ENCODE measurements at regions not wholly inside any gene's neighbourhood (a gene's known extent, or its start where the extent isn't known, plus 50 kb on each side); places are given as distances from the start of the nearest gene placed in this dataset.

DNA sequence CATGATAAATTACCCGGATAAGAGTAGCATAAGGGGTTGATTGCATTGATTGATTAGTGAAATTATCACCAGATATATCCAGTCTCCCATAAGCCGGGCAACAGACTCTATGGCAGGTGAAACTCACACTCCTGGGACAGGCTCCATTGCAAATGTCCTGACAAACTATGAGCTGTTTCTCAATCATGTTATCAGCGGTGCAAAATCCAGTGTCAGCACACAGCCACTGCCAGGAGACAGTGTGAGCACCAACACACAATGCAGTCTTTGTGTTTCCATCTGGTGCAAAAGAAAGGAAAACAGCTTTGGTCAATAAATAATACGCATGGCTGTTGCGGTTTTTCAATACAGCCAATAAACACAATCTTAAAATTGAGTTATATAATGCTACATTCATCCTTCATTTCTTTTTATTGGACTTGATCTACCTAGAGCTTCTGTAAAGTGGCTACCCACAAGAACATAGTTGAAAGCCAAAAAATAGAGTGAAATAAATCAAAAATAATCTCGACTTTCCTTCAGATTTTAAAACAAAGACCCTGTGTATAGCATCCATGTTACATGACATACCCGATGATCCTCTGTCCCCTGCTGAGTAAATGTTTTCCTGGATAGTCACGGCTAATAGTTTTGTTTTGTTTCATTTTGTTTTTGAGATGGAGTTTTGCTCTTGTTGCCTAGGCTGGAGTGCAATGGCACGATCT is 64.3 kb upstream of the AFDN start:
- TF ChIP-seq, protein P1, sequence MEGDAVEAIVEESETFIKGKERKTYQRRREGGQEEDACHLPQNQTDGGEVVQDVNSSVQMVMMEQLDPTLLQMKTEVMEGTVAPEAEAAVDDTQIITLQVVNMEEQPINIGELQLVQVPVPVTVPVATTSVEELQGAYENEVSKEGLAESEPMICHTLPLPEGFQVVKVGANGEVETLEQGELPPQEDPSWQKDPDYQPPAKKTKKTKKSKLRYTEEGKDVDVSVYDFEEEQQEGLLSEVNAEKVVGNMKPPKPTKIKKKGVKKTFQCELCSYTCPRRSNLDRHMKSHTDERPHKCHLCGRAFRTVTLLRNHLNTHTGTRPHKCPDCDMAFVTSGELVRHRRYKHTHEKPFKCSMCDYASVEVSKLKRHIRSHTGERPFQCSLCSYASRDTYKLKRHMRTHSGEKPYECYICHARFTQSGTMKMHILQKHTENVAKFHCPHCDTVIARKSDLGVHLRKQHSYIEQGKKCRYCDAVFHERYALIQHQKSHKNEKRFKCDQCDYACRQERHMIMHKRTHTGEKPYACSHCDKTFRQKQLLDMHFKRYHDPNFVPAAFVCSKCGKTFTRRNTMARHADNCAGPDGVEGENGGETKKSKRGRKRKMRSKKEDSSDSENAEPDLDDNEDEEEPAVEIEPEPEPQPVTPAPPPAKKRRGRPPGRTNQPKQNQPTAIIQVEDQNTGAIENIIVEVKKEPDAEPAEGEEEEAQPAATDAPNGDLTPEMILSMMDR (IDR thresholded peaks at IDR 0.05; ENCODE audit: insufficient read depth, low read length, poor library complexity, severe bottlenecking): no peak
- TF ChIP-seq EZH2phosphoT487 (conservative IDR thresholded peaks at IDR 0.05; ENCODE audit: low read length): no peak
